WTC11 (cell line): ENCODE measurements at regions not wholly inside any gene's neighbourhood (a gene's known extent, or its start where the extent isn't known, plus 50 kb on each side); places are given as distances from the start of the nearest gene placed in this dataset.

Source experiments
- ELF4 ChIP-seq: sonication (generic); formaldehyde crosslinking; IDR thresholded peaks from 2 replicates; pipeline ENCODE4 v1.8.1; 2022; ENCODE audit warnings: low read depth, mild to moderate bottlenecking, moderate library complexity, missing genetic modification reagents
- FOXK1 ChIP-seq: sonication (generic); formaldehyde crosslinking; IDR thresholded peaks from 2 replicates; pipeline ENCODE4 v1.8.0; 2022; ENCODE audit warnings: mild to moderate bottlenecking, moderate library complexity, missing genetic modification reagents
- NFYB ChIP-seq: sonication (generic); formaldehyde crosslinking; conservative IDR thresholded peaks from 2 replicates; pipeline ENCODE4 v1.8.0; 2022; ENCODE audit warnings: low read depth, missing genetic modification reagents
- NR1H2 ChIP-seq: sonication (generic); formaldehyde crosslinking; IDR thresholded peaks from 2 replicates; pipeline ENCODE4 v1.9.0; 2021; ENCODE audit warnings: mild to moderate bottlenecking, moderate library complexity, missing genetic modification reagents
- NR3C1 ChIP-seq: sonication (generic); formaldehyde crosslinking; conservative IDR thresholded peaks from 2 replicates; pipeline ENCODE4 v1.8.1; 2023; ENCODE audit warnings: low read depth, mild to moderate bottlenecking, missing genetic modification reagents
- RORB ChIP-seq: fragments of 250-450 bp; sonication (Bioruptor Pico); IDR thresholded peaks from 2 replicates; pipeline ENCODE4 v1.9.0; 2021; ENCODE audit warnings: mild to moderate bottlenecking
- SP1 ChIP-seq: sonication (generic); formaldehyde crosslinking; conservative IDR thresholded peaks from 2 replicates; pipeline ENCODE4 v1.8.1; 2022; ENCODE audit warnings: missing genetic modification reagents
- TF ChIP-seq, protein P1 (sequence below): sonication (generic); formaldehyde crosslinking; IDR thresholded peaks from 2 replicates; pipeline ENCODE4 v1.8.0; 2022; ENCODE audit warnings: mild to moderate bottlenecking, missing genetic modification reagents
- TF ChIP-seq, protein P2 (sequence below): fragments of 200-600 bp; IDR thresholded peaks from 2 replicates; pipeline ENCODE4 v1.8.0; 2022; ENCODE audit warnings: antibody characterized with exemption
- TF ChIP-seq, protein P3 (sequence below): sonication (generic); formaldehyde crosslinking; conservative IDR thresholded peaks from 2 replicates; pipeline ENCODE4 v1.8.1; 2022; ENCODE audit warnings: mild to moderate bottlenecking, missing genetic modification reagents
- TF ChIP-seq, protein P4 (sequence below): sonication (generic); formaldehyde crosslinking; IDR thresholded peaks from 2 replicates; pipeline ENCODE4 v1.8.0; 2022; ENCODE audit warnings: mild to moderate bottlenecking, missing genetic modification reagents

DNA sequence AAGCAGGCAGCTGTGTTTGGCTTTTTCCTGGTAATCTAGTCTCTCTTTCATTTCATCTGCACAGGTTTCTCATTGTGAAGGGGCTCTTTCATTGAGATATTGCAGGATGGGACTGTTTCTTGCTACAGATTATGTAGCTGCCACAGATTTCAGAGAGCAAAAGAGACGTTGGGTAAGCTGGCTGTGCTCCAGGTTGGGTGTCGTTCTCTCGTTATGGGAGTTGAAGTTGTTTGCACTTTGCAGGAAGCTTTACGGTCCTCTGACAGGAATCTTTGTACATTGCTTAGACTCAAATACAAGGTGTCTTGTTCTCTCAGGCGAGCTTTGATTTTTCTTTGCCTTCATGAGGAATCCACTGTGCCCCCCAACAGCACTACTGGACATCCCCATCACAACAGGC is 72.4 kb downstream of the RBMY1D start:
- TF ChIP-seq, protein P1, sequence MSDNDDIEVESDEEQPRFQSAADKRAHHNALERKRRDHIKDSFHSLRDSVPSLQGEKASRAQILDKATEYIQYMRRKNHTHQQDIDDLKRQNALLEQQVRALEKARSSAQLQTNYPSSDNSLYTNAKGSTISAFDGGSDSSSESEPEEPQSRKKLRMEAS (CRISPR knock-in tag): no peak
- TF ChIP-seq, protein P2, sequence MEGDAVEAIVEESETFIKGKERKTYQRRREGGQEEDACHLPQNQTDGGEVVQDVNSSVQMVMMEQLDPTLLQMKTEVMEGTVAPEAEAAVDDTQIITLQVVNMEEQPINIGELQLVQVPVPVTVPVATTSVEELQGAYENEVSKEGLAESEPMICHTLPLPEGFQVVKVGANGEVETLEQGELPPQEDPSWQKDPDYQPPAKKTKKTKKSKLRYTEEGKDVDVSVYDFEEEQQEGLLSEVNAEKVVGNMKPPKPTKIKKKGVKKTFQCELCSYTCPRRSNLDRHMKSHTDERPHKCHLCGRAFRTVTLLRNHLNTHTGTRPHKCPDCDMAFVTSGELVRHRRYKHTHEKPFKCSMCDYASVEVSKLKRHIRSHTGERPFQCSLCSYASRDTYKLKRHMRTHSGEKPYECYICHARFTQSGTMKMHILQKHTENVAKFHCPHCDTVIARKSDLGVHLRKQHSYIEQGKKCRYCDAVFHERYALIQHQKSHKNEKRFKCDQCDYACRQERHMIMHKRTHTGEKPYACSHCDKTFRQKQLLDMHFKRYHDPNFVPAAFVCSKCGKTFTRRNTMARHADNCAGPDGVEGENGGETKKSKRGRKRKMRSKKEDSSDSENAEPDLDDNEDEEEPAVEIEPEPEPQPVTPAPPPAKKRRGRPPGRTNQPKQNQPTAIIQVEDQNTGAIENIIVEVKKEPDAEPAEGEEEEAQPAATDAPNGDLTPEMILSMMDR: no peak
- TF ChIP-seq SP1 (CRISPR knock-in tag) (no peak), RORB (CRISPR knock-in tag) (no peak), NR3C1 (CRISPR knock-in tag) (no peak), ELF4 (CRISPR knock-in tag) (no peak), FOXK1 (CRISPR knock-in tag) (no peak), NFYB (CRISPR knock-in tag) (no peak), NR1H2 (no peak)
- TF ChIP-seq, protein P3, sequence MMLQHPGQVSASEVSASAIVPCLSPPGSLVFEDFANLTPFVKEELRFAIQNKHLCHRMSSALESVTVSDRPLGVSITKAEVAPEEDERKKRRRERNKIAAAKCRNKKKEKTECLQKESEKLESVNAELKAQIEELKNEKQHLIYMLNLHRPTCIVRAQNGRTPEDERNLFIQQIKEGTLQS (CRISPR knock-in tag): no peak
- TF ChIP-seq, protein P4, sequence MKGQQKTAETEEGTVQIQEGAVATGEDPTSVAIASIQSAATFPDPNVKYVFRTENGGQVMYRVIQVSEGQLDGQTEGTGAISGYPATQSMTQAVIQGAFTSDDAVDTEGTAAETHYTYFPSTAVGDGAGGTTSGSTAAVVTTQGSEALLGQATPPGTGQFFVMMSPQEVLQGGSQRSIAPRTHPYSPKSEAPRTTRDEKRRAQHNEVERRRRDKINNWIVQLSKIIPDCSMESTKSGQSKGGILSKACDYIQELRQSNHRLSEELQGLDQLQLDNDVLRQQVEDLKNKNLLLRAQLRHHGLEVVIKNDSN: no peak
